Keratinocyte (primary cell): ENCODE measurements at regions not wholly inside any gene's neighbourhood (a gene's known extent, or its start where the extent isn't known, plus 50 kb on each side); places are given as distances from the start of the nearest gene placed in this dataset.

Source experiments
- DNase-seq: peaks from one replicate; pipeline ENCODE4 v3.0.0-alpha.2; 2011; ENCODE audit warnings: low read depth, missing footprints, low spot score
- FAIRE-seq: peaks from 2 replicates; lab custom pipeline; 2011; peaks lifted over from hg19 to GRCh38; lab: Jason Lieb, UNC
- H2AFZ ChIP-seq: 2 replicates; pipeline ENCODE4 v1.6.0; 2012; ENCODE audit warnings: low read length, control low read depth, inconsistent platforms; ENCODE audit not compliant: control insufficient read depth
- H3K27ac ChIP-seq: 2 replicates; pipeline ENCODE4 v1.5.1; 2011; ENCODE audit warnings: low read length; ENCODE audit not compliant: control insufficient read depth, insufficient read depth
- H3K27me3 ChIP-seq: 3 replicates; pipeline ENCODE4 v1.6.0; 2011; ENCODE audit warnings: low read length; ENCODE audit not compliant: control insufficient read depth, insufficient read depth; ENCODE audit errors: extremely low read depth
- H3K36me3 ChIP-seq, 2 experiments: 2 replicates in 1 of 2; 3 replicates in 1 of 2; pipeline ENCODE4 v1.5.1; 2011; ENCODE audit warnings: low read length in 2 of 2, mild to moderate bottlenecking in 1 of 2; ENCODE audit not compliant: control insufficient read depth in 2 of 2, insufficient read depth in 2 of 2; ENCODE audit errors: extremely low read depth in 1 of 2
- H3K4me1 ChIP-seq: 3 replicates; pipeline ENCODE4 v1.5.1; 2011; ENCODE audit warnings: low read length; ENCODE audit not compliant: control insufficient read depth, insufficient read depth; ENCODE audit errors: extremely low read depth
- H3K4me2 ChIP-seq: 3 replicates; pipeline ENCODE4 v1.6.0; 2011; ENCODE audit warnings: low read depth, low read length; ENCODE audit not compliant: control insufficient read depth, insufficient read depth; ENCODE audit errors: extremely low read depth
- H3K4me3 ChIP-seq, 3 experiments: fragments of 200-600 bp in 1 of 3; sonication (generic) in 1 of 3; 2 replicates in 2 of 3; 3 replicates in 1 of 3; pipeline ENCODE4 v1.5.1; 2011 to 2016; ENCODE audit warnings: low read length in 3 of 3, mild to moderate bottlenecking in 3 of 3, control low read depth in 2 of 3, inconsistent platforms in 1 of 3, low read depth in 1 of 3, mixed read lengths in 1 of 3, mixed run types in 1 of 3, moderate library complexity in 1 of 3; ENCODE audit not compliant: control insufficient read depth in 2 of 3, insufficient read depth in 2 of 3; ENCODE audit errors: extremely low read depth in 1 of 3
- H3K79me2 ChIP-seq: 2 replicates; pipeline ENCODE4 v1.6.0; 2012; ENCODE audit warnings: low read length; ENCODE audit not compliant: control insufficient read depth, insufficient read depth
- H3K9ac ChIP-seq: 3 replicates; pipeline ENCODE4 v1.6.0; 2011; ENCODE audit warnings: low read length; ENCODE audit not compliant: control insufficient read depth, insufficient read depth; ENCODE audit errors: extremely low read depth
- H3K9me1 ChIP-seq: 3 replicates; pipeline ENCODE4 v1.6.0; 2011; ENCODE audit warnings: low read length; ENCODE audit not compliant: control insufficient read depth, insufficient read depth; ENCODE audit errors: extremely low read depth
- H3K9me3 ChIP-seq: 2 replicates; pipeline ENCODE4 v1.5.1; 2012; ENCODE audit warnings: low read depth, low read length; ENCODE audit not compliant: control insufficient read depth
- H4K20me1 ChIP-seq: 3 replicates; pipeline ENCODE4 v1.6.0; 2011; ENCODE audit warnings: low read length; ENCODE audit not compliant: control insufficient read depth, insufficient read depth; ENCODE audit errors: extremely low read depth
- CTCF ChIP-seq, 3 experiments: IDR thresholded peaks in 1 of 3; conservative IDR thresholded peaks in 1 of 3; optimal IDR thresholded peaks in 1 of 3; 2 replicates in 2 of 3; 3 replicates in 1 of 3; pipeline versions ENCODE3 to v1.5.1; 2011; ENCODE audit warnings: low read length in 3 of 3, mild to moderate bottlenecking in 3 of 3, moderate library complexity in 2 of 3, control low read depth in 1 of 3, inconsistent platforms in 1 of 3; ENCODE audit not compliant: insufficient read depth in 2 of 3; ENCODE audit errors: extremely low read depth in 1 of 3
- EZH2 ChIP-seq: IDR thresholded peaks from one replicate; pipeline ENCODE4 v1.6.1; 2012; ENCODE audit warnings: inconsistent platforms, mild to moderate bottlenecking, low read length, moderate library complexity
- dilution Hi-C: fragments of 300-500 bp; cut with MboI; formaldehyde crosslinking; loops from one replicate; pipeline ENCODE4 v1.7.0; 2020; ENCODE audit warnings: low sequenced_read_pairs; ENCODE audit not compliant: extremely low pct_ligation_motif_present

GRCh38 chr5:131067636-131068035, 97.4 kb downstream of the HINT1 start:
- Histone ChIP-seq H3K4me3 (no peak overlapping the region), H3K27ac (no peak overlapping the region), H4K20me1 (no peaks in the 10 kb centered on the region), H3K79me2 (no peaks in the 10 kb centered on the region), H3K9me3 (peaks cover 3% of the 10 kb centered on the region), H3K4me2 (no peak overlapping the region), H3K27me3 (no peaks in the 10 kb centered on the region), H3K9me1 (no peaks in the 10 kb centered on the region), H3K4me1 (no peaks in the 10 kb centered on the region), H3K36me3 (no peaks in the 10 kb centered on the region), H2AFZ (no peak overlapping the region), H3K9ac (no peak overlapping the region)
- no peak for DNase-seq
- FAIRE-seq: no peak
- dilution Hi-C loops: no loop called here
- TF ChIP-seq EZH2 (no peak), CTCF (optimal IDR thresholded peaks at IDR 0.05 in 1 of 3, IDR thresholded peaks at IDR 0.05 in 1 of 3, conservative IDR thresholded peaks at IDR 0.05 in 1 of 3; ENCODE audit: extremely low read depth in 1 of 3, insufficient read depth in 2 of 3, low read length in 3 of 3) (no peak)

GRCh38 chr5:131064669-131065371, 100.2 kb downstream of the HINT1 start:
- Histone ChIP-seq H3K27me3 (no peaks in the 10 kb centered on the region), H3K79me2 (no peaks in the 10 kb centered on the region), H3K36me3 (no peaks in the 10 kb centered on the region), H3K4me1 (no peaks in the 10 kb centered on the region), H3K27ac (no peak overlapping the region), H3K4me2 (no peak overlapping the region), H3K9me3 (peaks cover 3% of the 10 kb centered on the region), H2AFZ (no peak overlapping the region), H3K9ac (no peak overlapping the region), H3K4me3 (no peak overlapping the region), H4K20me1 (no peaks in the 10 kb centered on the region), H3K9me1 (no peaks in the 10 kb centered on the region)
- FAIRE-seq: no peak
- dilution Hi-C loops: no loop called here
- TF ChIP-seq CTCF (optimal IDR thresholded peaks at IDR 0.05 in 1 of 3, IDR thresholded peaks at IDR 0.05 in 1 of 3, conservative IDR thresholded peaks at IDR 0.05 in 1 of 3; ENCODE audit: extremely low read depth in 1 of 3, insufficient read depth in 2 of 3, low read length in 3 of 3) (no peak), EZH2 (no peak)
- DNase-seq: no peak
